ENCODE measurements at regions not wholly inside any gene's neighbourhood (a gene's known extent, or its start where the extent isn't known, plus 50 kb on each side); places are given as distances from the start of the nearest gene placed in this dataset.
A peak's percentile ranks its signal among the peaks of the same experiment; 100 is the strongest.
"Not testable (repeated sequence)": the region's sequence is repeated elsewhere in the genome, so short reads cannot be mapped to it uniquely, and the experiment has no call there.

GRCh38 chr16:29271721-29272675 is 134.5 kb downstream of the NPIPB11 start:
- not testable (repeated sequence) for FAIRE-seq

DNA sequence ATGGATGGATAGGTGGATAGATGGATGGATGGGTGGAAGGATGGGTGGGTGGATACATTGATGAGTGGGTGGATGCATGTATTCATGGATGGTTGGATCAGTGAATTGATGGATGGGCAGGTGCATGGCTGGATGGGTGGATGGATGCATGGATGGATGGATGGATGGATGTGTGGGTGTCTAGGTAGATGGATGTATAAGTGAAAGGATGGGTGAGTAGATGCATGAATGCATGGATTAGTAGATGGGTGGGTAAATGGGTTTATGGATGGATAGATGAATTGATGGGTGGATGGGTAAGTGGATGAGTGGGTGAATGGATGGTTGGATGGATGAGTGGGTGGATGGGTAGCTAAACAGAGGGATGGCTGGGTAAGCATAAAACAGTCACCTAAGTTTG is 135.6 kb downstream of the NPIPB11 start:
- FAIRE-seq = not testable (repeated sequence)

DNA sequence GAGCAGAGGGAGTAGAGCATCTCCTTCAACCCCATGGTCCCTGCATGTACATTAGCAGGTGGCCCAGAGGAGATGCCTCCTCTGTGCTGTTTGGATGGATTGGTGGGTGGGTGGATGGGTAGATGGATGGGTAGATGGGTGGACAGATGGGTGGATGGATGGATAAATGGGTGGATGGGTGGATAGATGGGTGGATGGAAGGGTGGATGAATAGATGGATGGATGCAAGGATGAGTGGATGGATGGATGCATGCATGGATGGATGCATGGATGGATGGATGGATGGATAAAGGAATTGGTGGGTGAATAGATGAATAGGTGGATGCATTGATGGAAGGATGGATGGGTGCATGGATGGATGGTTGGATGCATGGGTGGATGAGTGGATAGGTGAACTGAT is 136.5 kb downstream of the NPIPB11 start:
- FAIRE-seq = not testable (repeated sequence)

DNA sequence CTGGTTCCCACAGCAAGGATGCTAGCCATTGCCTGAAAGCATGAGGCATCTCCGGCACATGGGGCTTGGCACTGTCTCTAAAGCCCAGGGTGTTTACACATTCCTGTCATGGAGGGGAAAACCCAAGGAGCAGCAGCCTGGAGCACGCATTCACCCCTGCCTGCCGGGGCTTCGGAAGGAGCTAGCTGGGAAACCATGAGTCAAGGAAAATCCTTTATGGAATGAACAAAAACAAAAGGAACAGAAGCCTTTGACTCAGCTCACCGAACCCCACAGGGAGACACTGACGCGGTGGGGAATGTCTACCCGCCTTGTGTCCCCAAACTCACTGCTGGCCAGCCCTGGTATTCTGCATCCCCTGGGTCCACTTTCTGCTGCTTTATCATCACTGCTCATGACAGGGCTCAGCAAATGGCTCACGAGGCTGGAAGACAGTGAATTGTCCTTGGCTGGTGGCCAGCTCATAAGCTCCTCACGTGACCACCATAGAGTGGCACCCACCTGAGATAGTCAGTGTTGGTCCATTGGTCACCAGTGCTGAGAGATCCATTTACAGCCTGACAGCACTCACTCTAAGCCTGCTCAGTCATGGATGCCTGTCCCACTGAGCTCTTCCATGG is 137.2 kb downstream of the NPIPB11 start:
- not testable (repeated sequence) for FAIRE-seq

GRCh38 chr16:29268785-29269191 is 137.7 kb downstream of the NPIPB11 start:
- FAIRE-seq = not testable (repeated sequence)

DNA sequence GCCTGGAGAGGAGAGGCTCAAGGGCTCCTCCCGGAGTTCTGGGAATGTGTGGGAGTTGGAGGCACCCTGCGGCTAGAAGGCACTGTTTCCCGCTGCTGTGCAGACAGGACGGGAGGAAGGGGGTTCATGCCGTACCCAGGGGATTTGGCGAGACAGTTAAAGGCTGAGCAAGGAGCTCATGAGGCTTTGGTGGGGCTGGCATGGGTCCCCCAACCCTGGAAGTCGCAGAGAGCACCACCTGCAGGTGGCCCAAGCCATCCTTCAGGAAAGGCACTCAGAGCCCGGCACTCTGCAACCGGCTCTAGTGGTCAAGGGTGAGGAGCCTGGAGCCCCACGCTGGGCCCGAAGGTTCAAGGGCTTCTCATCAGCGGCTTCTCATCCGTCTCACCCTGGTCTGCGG is 138.2 kb downstream of the NPIPB11 start:
- FAIRE-seq = not testable (repeated sequence)

DNA sequence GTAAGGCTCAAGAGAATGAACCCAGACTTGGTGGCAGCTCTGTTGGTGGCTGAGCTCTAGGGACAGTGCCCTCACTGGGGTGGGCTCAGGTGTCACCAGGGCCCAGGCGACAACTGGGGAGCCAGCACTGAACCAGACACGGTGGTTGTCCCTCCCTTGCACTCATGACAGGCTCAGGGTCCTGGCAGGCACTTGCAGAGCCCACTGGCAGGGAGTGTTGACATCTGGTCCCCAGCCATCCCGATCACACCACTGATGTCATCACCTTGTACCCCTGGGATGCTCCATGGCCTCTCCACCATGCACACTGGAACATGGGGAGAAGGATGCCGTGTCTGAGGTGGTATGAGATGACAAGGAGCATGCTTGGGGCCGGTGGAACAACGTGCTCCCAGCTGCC is 138.6 kb downstream of the NPIPB11 start:
- FAIRE-seq = not testable (repeated sequence)

DNA sequence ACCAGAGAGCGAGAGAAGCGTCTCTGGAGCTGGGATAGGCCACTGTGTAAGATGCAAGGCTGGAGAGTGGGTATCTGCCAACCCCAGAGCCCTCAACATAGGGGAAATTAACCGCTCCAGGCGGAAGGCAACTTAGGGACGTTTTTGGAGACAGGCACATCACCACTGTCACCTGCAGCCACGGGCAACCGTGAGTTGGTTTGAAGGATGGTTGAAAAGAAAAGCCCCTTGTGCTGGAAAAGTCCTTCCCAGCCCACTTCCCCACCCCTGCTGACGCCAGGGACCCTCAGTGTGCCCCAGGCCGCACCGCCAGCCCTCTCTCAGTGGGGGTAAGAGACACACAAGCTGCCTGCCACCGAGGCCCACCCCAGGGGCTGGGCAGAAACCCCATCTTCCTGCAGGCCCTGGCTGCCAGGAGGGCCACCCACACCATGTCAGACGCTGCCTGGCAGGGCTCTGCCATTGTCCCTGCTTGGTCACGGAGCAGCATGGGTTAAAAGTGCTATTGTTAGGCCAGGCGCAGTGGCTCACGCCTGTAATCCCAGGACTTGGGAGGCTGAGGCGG is 139.4 kb downstream of the NPIPB11 start:
- FAIRE-seq = not testable (repeated sequence)

- FAIRE-seq = not testable (repeated sequence)
Observed at GRCh38 chr16:29266612-29267011, 139.9 kb downstream of the NPIPB11 start.

DNA sequence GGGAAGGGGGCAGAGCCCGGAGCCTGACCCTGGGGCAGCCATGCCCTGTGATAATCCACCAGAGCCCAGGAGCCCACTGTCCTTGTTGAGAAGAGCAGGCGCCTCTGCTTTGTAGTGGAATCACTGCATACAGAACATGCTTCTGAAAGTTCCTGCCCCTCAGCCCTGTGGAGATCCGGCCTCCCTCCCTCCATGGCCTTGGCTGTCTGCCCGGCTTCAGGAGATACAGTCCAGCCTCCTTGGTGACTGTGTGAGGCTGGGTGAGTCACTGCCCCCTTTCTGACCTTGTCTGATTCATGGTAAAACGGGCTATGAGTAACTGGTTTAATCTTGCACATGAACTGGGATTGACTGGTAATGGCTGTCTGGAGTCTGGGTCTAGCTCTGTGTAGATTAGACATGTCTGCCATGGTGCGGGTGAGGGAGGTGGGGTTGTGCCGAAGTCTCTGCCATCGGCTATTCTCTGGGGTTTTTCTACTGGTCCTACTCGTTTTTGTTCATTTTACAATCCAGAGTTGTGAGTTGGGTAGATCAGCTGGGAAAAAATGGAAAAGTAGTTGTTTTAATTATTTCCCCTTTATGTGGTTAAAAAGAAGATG is 141.2 kb downstream of the NPIPB11 start:
- peak; percentile 13 for FAIRE-seq

GRCh38 chr16:29264080-29264837 is 142.3 kb downstream of the NPIPB11 start:
- FAIRE-seq = not testable (repeated sequence)

DNA sequence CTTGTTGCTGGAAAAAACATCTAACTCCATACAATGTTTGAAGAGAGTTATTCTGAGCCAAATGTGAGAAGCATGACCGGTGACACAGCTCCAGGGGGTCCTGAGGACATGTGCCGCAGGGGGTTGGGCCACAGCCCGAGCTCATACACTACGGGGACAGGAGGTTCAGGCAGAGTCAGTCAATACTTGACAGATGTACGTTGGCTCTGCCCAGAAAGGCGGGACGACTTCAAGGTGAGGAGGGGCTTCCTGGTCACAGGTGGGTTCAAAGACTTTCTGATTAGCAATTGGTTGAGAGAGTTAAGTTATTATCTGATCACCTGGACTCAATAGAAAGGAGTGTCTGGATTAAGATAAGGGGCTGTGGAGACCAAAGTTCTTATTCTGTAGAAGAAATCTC is 143.8 kb downstream of the NPIPB11 start:
- FAIRE-seq = not testable (repeated sequence)

DNA sequence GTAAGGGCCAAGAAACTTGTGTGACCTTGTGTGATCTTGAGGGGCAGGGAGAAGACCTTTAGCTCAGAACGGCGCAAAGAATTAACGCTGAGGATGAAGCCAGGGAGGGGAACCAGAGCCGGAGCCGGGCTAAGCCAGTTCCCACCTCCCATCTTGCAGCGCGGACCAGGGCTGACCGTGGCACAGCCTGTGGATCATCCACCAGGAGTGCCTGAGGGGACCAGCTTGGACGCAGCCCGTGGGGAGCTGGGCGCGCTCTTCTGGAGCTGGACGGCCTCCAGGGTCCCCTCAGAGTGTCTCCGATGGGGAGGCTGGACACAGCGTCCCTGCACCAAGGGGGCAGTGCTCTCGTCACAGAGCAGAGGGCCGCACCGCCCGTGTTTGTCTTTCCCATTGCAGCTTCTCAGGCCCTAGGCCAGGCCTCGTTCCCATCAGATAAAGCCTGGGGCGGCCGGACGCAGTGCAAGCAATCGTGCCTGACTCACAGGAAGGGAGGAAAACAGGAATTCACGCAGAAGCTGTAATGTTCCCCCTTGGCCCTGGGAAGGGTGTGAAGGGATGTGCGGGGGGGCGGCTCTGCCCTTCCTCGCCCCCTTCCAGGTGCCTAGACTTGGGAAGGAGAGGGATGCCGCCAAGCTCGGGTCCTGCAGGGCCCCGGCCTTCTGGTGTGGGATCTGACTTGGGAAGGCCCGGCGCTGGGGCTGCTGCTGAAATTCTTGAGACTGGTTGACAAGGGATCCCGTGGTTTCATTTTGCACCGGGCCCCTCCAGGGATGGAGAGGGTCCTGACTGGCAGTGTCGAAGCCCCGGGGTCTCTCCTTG is 144.9 kb downstream of the NPIPB11 start:
- not testable (repeated sequence) for FAIRE-seq

- FAIRE-seq = not testable (repeated sequence)
Observed at GRCh38 chr16:29260683-29261426, 145.7 kb downstream of the NPIPB11 start.

DNA sequence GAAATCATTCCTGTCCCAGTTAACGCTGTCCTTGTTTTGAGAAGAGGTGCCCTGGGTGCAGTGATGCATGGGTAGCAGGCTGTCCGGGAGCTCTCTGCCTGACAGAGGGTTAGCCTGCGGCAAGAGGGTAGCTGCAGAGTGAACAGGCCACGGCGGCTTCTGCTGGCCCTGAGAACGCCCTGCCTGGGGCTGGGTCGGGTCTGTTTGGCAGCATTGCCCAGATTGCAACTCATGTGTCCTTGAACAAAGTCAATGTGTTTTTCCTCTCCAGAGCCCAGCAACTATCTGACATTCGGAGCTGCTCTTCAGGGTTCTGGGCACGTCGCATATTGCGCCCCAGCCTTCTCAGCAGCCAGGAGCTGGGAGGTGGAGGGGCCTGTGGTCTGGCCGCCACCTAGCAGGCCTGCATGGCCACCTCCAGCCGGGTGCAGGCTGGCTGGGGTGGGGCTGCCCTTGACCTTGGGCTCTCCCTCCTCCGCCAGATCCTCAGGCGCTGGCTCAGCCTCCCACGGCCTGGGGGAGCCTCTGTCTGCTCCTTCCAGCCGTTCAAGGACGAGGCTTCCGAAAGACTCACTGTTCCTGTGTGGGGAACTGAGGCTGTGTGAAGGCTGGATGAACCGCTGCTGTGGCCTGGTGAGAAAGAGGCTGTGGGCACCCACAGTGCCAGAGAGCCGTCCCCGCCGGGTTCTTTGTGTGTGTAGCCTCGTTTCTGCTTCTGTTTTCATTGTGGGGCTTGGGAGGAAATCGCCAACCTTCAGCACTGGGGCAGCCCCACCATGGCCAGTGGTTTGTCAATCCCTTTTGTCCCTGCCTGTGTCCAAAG is 146.7 kb downstream of the NPIPB11 start:
- FAIRE-seq = not testable (repeated sequence)

- not testable (repeated sequence) for FAIRE-seq
Observed at GRCh38 chr16:29258946-29259634, 147.4 kb downstream of the NPIPB11 start.

- FAIRE-seq = not testable (repeated sequence)
Observed at GRCh38 chr16:29257419-29258336, 148.8 kb downstream of the NPIPB11 start.

GRCh38 chr16:29256501-29256981 is 150.0 kb downstream of the NPIPB11 start:
- FAIRE-seq = no peak

Measured in islet of Langerhans (tissue), 1 donor.